GM12878 (cell line): ENCODE measurements at regions not wholly inside any gene's neighbourhood (a gene's known extent, or its start where the extent isn't known, plus 50 kb on each side); places are given as distances from the start of the nearest gene placed in this dataset.

ENCODE experiments used
- ATAC-seq: fragments of 200-7000 bp; cut with Tn5 transposase; 3 replicates; pipeline ENCODE4 v1.9.1; 2020; ENCODE audit warnings: mild to moderate bottlenecking, moderate library complexity
- BruUV-seq: library from RNA; stranded (reverse); fragments of 400-500 nt; replicated peaks from 2 replicates; lab custom pipeline; 2021; lab: Mats Ljungman, UMichigan
- CTCF ChIA-PET: fragments of 300-600 bp; sonication (Branson Sonifier 250); formaldehyde crosslinking; extraction: SDS; loops from one replicate; lab custom pipeline; 2021; ENCODE audit warnings: inconsistent platforms; lab: Yijun Ruan, JAX
- POLR2A ChIA-PET: fragments of 350-600 bp; formaldehyde crosslinking; extraction: SDS; loops from one replicate; lab custom pipeline; 2021; ENCODE audit warnings: inconsistent platforms; lab: Charles Lee
- RAD21 ChIA-PET: fragments of 300-600 bp; sonication (Branson Sonifier 250); formaldehyde crosslinking; loops from one replicate; lab custom pipeline; 2023; ENCODE audit warnings: antibody characterized with exemption; ENCODE audit not compliant: unreplicated experiment; lab: Charles Lee
- SMC1A ChIA-PET: fragments of 300-600 bp; sonication (Branson Sonifier 250); formaldehyde crosslinking; loops from one replicate; lab custom pipeline; 2023; ENCODE audit not compliant: unreplicated experiment, uncharacterized antibody; lab: Charles Lee
- DNase-seq: peaks from one replicate; pipeline ENCODE4 v3.0.0-alpha.2; 2011; ENCODE audit warnings: low read depth, low spot score
- FAIRE-seq: peaks from 3 replicates; lab custom pipeline; 2011; peaks lifted over from hg19 to GRCh38; lab: Jason Lieb, UNC
- H2AFZ ChIP-seq: 2 replicates; pipeline ENCODE4 v1.6.0; 2011; ENCODE audit warnings: low read depth, low read length, control low read depth; ENCODE audit not compliant: control insufficient read depth
- H3K27ac ChIP-seq: 2 replicates; pipeline ENCODE4 v1.5.1; 2011; ENCODE audit warnings: control low read depth; ENCODE audit not compliant: control insufficient read depth, insufficient read depth
- H3K27me3 ChIP-seq, 2 experiments: replicated peaks in 1 of 2; 2 replicates each; pipeline versions ENCODE4 v1.6.0 to v1.6.1; 2011; ENCODE audit warnings: low read length in 1 of 2; ENCODE audit not compliant: control insufficient read depth in 2 of 2, insufficient read depth in 2 of 2
- H3K36me3 ChIP-seq, 2 experiments: 2 replicates each; pipeline ENCODE4 v1.5.1; 2011; ENCODE audit warnings: low read length in 1 of 2; ENCODE audit not compliant: control insufficient read depth in 2 of 2, insufficient read depth in 2 of 2
- H3K4me1 ChIP-seq: 2 replicates; pipeline ENCODE4 v1.6.1; 2011; ENCODE audit warnings: mild to moderate bottlenecking, low read length, moderate library complexity, mixed read lengths; ENCODE audit not compliant: control insufficient read depth, insufficient read depth
- H3K4me2 ChIP-seq: 2 replicates; pipeline ENCODE4 v1.6.0; 2011; ENCODE audit warnings: control low read depth; ENCODE audit not compliant: control insufficient read depth, insufficient read depth
- H3K4me3 ChIP-seq: fragments of 200-600 bp; sonication (generic); 2 replicates; pipeline ENCODE4 v1.5.1; 2016
- H3K79me2 ChIP-seq: 2 replicates; pipeline ENCODE4 v1.6.0; 2011; ENCODE audit warnings: low read length; ENCODE audit not compliant: control insufficient read depth, insufficient read depth
- H3K9ac ChIP-seq: 2 replicates; pipeline ENCODE4 v1.8.0; 2011; ENCODE audit warnings: low read length, control low read depth, mixed read lengths; ENCODE audit not compliant: control insufficient read depth, insufficient read depth
- H3K9me3 ChIP-seq: replicated peaks from 3 replicates; pipeline ENCODE4 v1.5.1; 2011; ENCODE audit warnings: mild to moderate bottlenecking, low read length; ENCODE audit not compliant: control insufficient read depth, insufficient read depth
- H4K20me1 ChIP-seq: 2 replicates; pipeline ENCODE4 v1.6.0; 2011; ENCODE audit not compliant: control insufficient read depth, insufficient read depth
- BACH1 ChIP-seq: fragments of 450-650 bp; IDR thresholded peaks from 2 replicates; pipeline ENCODE4 v1.6.1; 2017; ENCODE audit warnings: mild to moderate bottlenecking, borderline replicate concordance
- CHD4 ChIP-seq: fragments of 200-600 bp; sonication (generic); IDR thresholded peaks from 2 replicates; pipeline ENCODE4 v1.6.1; 2016; ENCODE audit warnings: mild to moderate bottlenecking
- CREB1 ChIP-seq: IDR thresholded peaks from 2 replicates; pipeline ENCODE4 v1.6.1; 2012; ENCODE audit warnings: low read depth, mild to moderate bottlenecking, inconsistent platforms
- MTA3 ChIP-seq: IDR thresholded peaks from 2 replicates; pipeline ENCODE4 v1.6.1; 2012; ENCODE audit warnings: low read length, inconsistent platforms, borderline replicate concordance
- NFYA ChIP-seq: IDR thresholded peaks from 2 replicates; pipeline ENCODE4 v1.6.1; 2011; ENCODE audit warnings: low read depth, mild to moderate bottlenecking, low read length, improper control_type of control experiment, borderline replicate concordance
- NR2C2 ChIP-seq: IDR thresholded peaks from 2 replicates; pipeline ENCODE4 v1.6.1; 2011; ENCODE audit warnings: borderline replicate concordance, low read depth; ENCODE audit not compliant: control insufficient read depth, insufficient read length
- NR2F1 ChIP-seq: fragments of 450-650 bp; conservative IDR thresholded peaks from 2 replicates; pipeline ENCODE4 v1.6.1; 2017; ENCODE audit warnings: mild to moderate bottlenecking
- SMC3 ChIP-seq: IDR thresholded peaks from 2 replicates; pipeline ENCODE4 v1.6.1; 2011; ENCODE audit warnings: low read length, improper control_type of control experiment, borderline replicate concordance
- SRF ChIP-seq, 2 experiments: IDR thresholded peaks; 2 replicates each; pipeline ENCODE4 v1.6.1; 2011; ENCODE audit warnings: low read depth in 2 of 2, low read length in 2 of 2, mild to moderate bottlenecking in 1 of 2, moderate library complexity in 1 of 2
- SUZ12 ChIP-seq: fragments of 200-600 bp; sonication (generic); IDR thresholded peaks from one replicate; pipeline ENCODE4 v1.6.1; 2018; ENCODE audit warnings: antibody characterized with exemption, mild to moderate bottlenecking; ENCODE audit not compliant: unreplicated experiment
- ZNF217 ChIP-seq: fragments of 450-650 bp; IDR thresholded peaks from 2 replicates; pipeline ENCODE4 v1.6.1; 2017; ENCODE audit warnings: antibody characterized with exemption, mild to moderate bottlenecking
- ZNF274 ChIP-seq: IDR thresholded peaks from one replicate; pipeline ENCODE4 v1.8.0; 2011; ENCODE audit not compliant: insufficient read length, insufficient read depth
- WGBS: methylation state at CpG from one replicate; pipeline ENCODE4 v1.1.6; 2016; ENCODE audit warnings: low lambda C conversion rate; ENCODE audit not compliant: insufficient replicate concordance, insufficient coverage; ENCODE audit errors: missing lambda C conversion rate; 5-methylcytosine and 5-hydroxymethylcytosine counted together
- in situ Hi-C: fragments of 300-500 bp; cut with MboI; formaldehyde crosslinking; loops from 9 replicates; pipeline ENCODE4 v1.14.3; 2018; ENCODE audit warnings: mixed read lengths
- intact Hi-C: fragments of 100-400 bp; cut with micrococcal nuclease; formaldehyde crosslinking; loops from one replicate; pipeline ENCODE4 v1.14.2; 2022; ENCODE audit not compliant: unreplicated experiment
- TF ChIP-seq, protein P1 (sequence below): IDR thresholded peaks from 2 replicates; pipeline ENCODE4 v1.6.1; 2011; ENCODE audit warnings: mild to moderate bottlenecking, low read depth, low read length, moderate library complexity; ENCODE audit not compliant: insufficient replicate concordance
- TF ChIP-seq, protein P2 (sequence below): IDR thresholded peaks from 2 replicates; pipeline ENCODE4 v1.6.1; 2011; ENCODE audit warnings: low read depth, mild to moderate bottlenecking, low read length, moderate library complexity, borderline replicate concordance; ENCODE audit errors: extremely low read depth
- TF ChIP-seq, protein P3 (sequence below): fragments of 450-650 bp; IDR thresholded peaks from 2 replicates; pipeline ENCODE4 v1.6.1; 2017; ENCODE audit warnings: low read depth, mild to moderate bottlenecking, moderate library complexity
- TF ChIP-seq, protein P4 (sequence below): fragments of 450-650 bp; IDR thresholded peaks from 2 replicates; pipeline ENCODE4 v1.6.1; 2017; ENCODE audit warnings: mild to moderate bottlenecking, moderate library complexity
- TF ChIP-seq, protein P5 (sequence below): fragments of 450-650 bp; IDR thresholded peaks from 2 replicates; pipeline ENCODE4 v1.6.1; 2016; ENCODE audit warnings: mild to moderate bottlenecking

DNA sequence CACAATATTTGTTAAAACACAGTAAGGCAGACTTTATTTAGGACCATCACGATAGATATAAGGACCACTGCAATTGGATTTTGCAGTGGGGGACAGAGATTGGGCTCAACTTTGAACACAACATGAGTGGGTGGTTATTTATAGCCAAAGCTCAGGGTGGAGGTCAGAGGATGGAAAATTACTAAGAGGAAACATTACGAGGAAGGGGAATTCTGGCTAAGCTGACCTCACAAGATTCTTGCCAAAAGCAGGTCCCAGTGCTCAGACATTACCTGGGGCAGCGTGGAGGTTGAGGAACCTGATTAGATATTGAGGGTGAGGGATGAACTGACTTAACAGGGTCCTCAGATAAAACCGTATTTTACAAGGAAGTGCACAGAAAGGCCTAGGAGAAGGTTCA, 88.9 kb upstream of the NBEA start:
- intact Hi-C loops, result loop anchor here (10.0 kb wide), 1 partner anchor 302 kb away; no protein-coding TSS in a partner anchor
- Histone ChIP-seq H2AFZ (no peak overlapping the region), H3K4me2 (no peak overlapping the region), H3K27ac (no peak overlapping the region), H3K36me3 (no peaks in the 10 kb centered on the region), H3K9ac (no peak overlapping the region), H3K9me3 (no peaks in the 10 kb centered on the region), H3K79me2 (no peaks in the 10 kb centered on the region), H3K27me3 (no peaks in the 10 kb centered on the region), H4K20me1 (no peaks in the 10 kb centered on the region), H3K4me3 (no peak overlapping the region), H3K4me1 (no peaks in the 10 kb centered on the region)
- ATAC-seq (no peak), FAIRE-seq (no peak), DNase-seq (no peak)
- in situ Hi-C loops, result no loop called here
- 22% methylated on average over 4 of the region's 4 CpGs for WGBS
- ChIA-PET RAD21 (no interaction called here), POLR2A (no interaction called here), SMC1A (no interaction called here), CTCF (no interaction called here)
- BruUV-seq, result no TSS peak
- TF ChIP-seq MTA3 (no peak), SMC3 (no peak), SUZ12 (no peak), CREB1 (no peak), NFYA (no peak), SRF (IDR thresholded peaks at IDR 0.05; ENCODE audit: low read depth in 2 of 2, low read length in 2 of 2) (no peak), CHD4 (no peak), NR2F1 (no peak), ZNF217 (no peak), ZNF274 (no peak), NR2C2 (no peak), BACH1 (no peak)
- TF ChIP-seq, protein P1, sequence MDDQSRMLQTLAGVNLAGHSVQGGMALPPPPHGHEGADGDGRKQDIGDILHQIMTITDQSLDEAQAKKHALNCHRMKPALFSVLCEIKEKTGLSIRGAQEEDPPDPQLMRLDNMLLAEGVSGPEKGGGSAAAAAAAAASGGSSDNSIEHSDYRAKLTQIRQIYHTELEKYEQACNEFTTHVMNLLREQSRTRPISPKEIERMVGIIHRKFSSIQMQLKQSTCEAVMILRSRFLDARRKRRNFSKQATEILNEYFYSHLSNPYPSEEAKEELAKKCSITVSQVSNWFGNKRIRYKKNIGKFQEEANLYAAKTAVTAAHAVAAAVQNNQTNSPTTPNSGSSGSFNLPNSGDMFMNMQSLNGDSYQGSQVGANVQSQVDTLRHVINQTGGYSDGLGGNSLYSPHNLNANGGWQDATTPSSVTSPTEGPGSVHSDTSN, result no peak
- TF ChIP-seq, protein P2, sequence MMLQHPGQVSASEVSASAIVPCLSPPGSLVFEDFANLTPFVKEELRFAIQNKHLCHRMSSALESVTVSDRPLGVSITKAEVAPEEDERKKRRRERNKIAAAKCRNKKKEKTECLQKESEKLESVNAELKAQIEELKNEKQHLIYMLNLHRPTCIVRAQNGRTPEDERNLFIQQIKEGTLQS, result no peak
- TF ChIP-seq, protein P3, sequence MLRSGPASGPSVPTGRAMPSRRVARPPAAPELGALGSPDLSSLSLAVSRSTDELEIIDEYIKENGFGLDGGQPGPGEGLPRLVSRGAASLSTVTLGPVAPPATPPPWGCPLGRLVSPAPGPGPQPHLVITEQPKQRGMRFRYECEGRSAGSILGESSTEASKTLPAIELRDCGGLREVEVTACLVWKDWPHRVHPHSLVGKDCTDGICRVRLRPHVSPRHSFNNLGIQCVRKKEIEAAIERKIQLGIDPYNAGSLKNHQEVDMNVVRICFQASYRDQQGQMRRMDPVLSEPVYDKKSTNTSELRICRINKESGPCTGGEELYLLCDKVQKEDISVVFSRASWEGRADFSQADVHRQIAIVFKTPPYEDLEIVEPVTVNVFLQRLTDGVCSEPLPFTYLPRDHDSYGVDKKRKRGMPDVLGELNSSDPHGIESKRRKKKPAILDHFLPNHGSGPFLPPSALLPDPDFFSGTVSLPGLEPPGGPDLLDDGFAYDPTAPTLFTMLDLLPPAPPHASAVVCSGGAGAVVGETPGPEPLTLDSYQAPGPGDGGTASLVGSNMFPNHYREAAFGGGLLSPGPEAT, result no peak
- TF ChIP-seq, protein P4, sequence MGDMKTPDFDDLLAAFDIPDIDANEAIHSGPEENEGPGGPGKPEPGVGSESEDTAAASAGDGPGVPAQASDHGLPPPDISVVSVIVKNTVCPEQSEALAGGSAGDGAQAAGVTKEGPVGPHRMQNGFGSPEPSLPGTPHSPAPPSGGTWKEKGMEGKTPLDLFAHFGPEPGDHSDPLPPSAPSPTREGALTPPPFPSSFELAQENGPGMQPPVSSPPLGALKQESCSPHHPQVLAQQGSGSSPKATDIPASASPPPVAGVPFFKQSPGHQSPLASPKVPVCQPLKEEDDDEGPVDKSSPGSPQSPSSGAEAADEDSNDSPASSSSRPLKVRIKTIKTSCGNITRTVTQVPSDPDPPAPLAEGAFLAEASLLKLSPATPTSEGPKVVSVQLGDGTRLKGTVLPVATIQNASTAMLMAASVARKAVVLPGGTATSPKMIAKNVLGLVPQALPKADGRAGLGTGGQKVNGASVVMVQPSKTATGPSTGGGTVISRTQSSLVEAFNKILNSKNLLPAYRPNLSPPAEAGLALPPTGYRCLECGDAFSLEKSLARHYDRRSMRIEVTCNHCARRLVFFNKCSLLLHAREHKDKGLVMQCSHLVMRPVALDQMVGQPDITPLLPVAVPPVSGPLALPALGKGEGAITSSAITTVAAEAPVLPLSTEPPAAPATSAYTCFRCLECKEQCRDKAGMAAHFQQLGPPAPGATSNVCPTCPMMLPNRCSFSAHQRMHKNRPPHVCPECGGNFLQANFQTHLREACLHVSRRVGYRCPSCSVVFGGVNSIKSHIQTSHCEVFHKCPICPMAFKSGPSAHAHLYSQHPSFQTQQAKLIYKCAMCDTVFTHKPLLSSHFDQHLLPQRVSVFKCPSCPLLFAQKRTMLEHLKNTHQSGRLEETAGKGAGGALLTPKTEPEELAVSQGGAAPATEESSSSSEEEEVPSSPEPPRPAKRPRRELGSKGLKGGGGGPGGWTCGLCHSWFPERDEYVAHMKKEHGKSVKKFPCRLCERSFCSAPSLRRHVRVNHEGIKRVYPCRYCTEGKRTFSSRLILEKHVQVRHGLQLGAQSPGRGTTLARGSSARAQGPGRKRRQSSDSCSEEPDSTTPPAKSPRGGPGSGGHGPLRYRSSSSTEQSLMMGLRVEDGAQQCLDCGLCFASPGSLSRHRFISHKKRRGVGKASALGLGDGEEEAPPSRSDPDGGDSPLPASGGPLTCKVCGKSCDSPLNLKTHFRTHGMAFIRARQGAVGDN, result no peak
- TF ChIP-seq, protein P5, sequence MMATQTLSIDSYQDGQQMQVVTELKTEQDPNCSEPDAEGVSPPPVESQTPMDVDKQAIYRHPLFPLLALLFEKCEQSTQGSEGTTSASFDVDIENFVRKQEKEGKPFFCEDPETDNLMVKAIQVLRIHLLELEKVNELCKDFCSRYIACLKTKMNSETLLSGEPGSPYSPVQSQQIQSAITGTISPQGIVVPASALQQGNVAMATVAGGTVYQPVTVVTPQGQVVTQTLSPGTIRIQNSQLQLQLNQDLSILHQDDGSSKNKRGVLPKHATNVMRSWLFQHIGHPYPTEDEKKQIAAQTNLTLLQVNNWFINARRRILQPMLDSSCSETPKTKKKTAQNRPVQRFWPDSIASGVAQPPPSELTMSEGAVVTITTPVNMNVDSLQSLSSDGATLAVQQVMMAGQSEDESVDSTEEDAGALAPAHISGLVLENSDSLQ, result no peak
